Stimulated activated CD4-positive, alpha-beta T cell treated with anti-CD3 and anti-CD28 coated beads, Interleukin-12 subunit alpha, Interleukin-12 subunit beta, amount 100 ng/mL, for 48 hours (primary cell): ENCODE measurements at regions not wholly inside any gene's neighbourhood (a gene's known extent, or its start where the extent isn't known, plus 50 kb on each side); places are given as distances from the start of the nearest gene placed in this dataset.

ENCODE experiments used
- DNase-seq, 3 donors: peaks; one replicate each; pipeline ENCODE4 v3.0.0-alpha.2; 2020; ENCODE audit warnings: low read depth in 2 of 3, low spot score in 1 of 3

DNA sequence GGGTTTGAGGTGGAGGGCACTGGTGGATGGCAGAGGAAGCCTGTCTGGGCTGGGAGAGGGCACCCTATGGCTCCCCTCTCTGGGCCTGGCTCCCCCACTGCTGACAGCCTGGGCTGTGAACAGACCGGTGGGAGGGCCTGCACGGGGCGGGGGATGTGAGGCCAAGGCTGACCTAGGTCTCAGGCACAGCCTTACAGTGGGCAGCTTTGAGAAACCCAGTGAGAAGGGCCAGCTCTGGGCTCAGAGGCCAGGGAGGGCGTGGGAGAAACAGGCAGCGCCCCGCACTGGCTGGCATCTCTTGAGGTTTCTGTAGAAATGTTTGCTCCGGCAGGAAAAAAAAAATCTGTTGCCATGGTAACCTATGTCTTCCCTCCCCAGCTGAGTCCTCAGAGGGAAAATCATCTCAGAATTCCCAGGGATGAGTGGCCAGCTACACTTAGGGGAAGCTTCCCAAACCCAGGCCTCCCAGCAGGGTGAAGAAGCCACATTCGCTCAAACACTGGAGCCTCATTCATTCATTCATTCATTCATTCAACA, 71.7 kb upstream of the TAF1B start:
- DNase-seq = no peak

DNA sequence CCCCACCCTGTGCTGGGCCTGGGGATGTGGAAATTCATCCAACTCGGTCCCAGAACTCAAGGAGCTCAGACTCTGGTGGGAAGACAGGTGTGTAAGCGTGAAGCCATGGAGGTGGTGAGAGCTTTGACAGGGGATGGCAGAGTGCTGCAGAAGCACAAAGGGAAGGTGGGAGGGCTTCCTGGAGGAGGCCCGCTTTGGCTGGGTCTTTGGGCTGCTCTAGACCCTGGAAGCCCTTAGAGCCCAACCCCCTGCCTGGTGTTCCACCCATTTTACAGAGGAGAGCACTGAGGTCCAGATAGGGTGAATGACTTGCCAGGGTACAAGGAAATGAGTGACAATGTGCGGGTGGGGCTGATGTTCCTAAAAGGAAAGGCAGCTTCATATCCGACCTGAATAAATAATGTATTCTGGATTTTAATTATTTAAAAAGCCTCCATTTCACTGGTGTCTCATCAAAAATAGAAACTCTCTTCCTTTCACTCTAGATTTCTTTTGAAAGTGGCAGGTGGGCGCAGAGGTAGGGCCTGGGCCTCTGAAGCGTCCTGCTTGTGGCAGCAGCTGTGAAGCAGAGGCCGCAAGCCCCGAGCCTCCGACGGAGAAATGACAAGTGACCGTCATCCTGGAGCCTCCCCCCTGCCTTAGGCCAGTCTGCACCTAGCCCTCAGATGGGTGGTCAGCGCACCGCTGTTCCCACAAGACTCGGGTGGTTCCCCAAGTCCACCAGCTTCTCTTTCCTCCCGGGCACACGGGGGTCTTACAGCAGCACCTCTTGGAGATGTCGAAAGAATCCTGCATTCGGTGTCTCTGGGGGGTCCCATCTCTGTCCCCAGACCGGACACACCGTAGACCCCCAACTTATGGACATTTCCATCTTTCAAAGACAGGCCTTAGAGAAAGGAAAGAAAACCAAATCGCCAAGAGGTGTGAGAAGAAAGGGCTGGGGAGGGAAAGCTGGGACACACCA, 71.0 kb upstream of the TAF1B start:
- DNase-seq = no peak

GRCh38 chr2:9772999-9773902, 70.0 kb upstream of the TAF1B start:
- DNase-seq = no peak

GRCh38 chr2:9773903-9774239, 69.4 kb upstream of the TAF1B start:
- no peak for DNase-seq

GRCh38 chr2:9774266-9774665, 69.0 kb upstream of the TAF1B start:
- no peak for DNase-seq

DNA sequence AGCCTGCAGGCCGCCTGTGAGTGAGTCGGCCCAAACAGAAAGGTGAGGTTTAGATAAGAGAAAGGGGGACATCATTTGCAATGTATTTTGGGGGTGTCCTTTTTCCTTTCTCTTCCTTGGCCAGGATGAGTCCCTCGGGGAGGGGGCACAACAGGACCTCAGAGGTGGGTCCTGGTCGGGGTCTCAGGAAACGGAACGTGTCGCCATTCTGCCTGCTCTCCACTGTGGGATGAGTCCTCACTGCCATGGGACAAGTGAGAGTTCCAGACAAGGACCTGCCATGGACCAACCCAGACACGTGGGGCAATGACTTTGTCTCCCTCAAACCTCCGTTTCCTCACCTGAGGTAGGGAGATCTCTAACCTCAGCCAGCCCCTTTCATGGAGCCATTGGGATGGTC, 67.9 kb upstream of the TAF1B start:
- no peak for DNase-seq

- DNase-seq = no peak
These were observed 67.1 kb upstream of the TAF1B start for GRCh38 chr2:9775999-9776712.

- no peak for DNase-seq
These were observed 66.2 kb upstream of the TAF1B start for GRCh38 chr2:9777081-9777480.

DNA sequence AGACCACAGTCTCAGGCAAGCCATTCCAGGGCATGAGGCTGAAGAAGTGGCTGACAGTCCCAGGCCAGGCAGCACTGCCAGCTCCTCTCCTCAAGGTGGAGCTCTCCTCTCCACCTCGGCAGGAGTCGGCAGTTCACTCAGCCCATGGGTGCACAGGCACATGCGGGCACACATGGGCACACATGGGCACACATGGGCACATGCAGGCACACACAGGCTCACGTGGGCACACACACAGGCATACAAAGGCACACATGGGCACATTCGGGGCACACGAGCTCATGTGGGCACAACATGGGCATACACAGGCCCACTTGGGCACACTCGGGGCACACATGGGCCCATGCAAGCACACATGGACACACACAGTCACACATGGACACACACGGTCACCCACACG, 65.3 kb upstream of the TAF1B start:
- DNase-seq = no peak

GRCh38 chr2:9778471-9779316, 64.6 kb upstream of the TAF1B start:
- no peak for DNase-seq

GRCh38 chr2:9779596-9780264, 63.5 kb upstream of the TAF1B start:
- peak in 1 of 3 donors; percentile 41 for DNase-seq

DNA sequence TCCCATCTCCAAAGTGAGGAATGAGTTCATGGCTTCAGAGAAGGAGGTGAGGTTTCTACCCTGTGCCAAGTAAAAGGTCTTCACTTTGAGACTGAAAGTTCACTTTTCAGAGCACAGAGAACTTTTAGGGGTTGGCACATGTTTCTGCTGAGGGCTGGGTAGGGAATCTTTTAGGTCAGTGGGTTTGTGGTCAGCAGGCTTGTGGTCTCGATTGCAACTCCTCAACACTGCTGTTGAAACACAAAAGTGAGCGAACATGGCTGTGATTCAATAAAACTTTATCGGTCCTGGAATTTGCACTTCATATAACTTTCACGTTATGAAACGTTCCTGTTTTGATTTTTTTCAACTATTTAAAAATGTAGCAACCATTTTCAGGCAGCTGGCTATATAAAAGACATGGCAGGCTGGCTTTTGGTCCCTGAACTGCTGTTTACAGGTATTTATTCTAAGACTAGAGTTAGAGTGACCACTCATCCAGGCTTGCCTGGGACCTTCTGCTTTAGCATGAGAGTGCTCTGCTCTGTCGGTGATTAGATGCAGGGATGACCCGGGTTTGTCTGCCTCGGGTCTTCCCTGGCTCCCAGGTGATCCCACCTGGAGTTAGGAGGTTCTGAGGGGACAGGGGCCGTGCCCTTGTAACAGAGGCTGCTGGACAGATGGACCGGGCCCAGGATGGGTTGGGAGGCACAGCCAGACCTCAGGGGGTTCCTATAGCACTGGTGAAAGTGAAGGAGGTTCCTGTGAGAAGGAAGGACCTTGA, 62.7 kb upstream of the TAF1B start:
- DNase-seq = peak in 1 of 3 donors; percentile 25

GRCh38 chr2:9781252-9781651, 62.0 kb upstream of the TAF1B start:
- no peak for DNase-seq

DNA sequence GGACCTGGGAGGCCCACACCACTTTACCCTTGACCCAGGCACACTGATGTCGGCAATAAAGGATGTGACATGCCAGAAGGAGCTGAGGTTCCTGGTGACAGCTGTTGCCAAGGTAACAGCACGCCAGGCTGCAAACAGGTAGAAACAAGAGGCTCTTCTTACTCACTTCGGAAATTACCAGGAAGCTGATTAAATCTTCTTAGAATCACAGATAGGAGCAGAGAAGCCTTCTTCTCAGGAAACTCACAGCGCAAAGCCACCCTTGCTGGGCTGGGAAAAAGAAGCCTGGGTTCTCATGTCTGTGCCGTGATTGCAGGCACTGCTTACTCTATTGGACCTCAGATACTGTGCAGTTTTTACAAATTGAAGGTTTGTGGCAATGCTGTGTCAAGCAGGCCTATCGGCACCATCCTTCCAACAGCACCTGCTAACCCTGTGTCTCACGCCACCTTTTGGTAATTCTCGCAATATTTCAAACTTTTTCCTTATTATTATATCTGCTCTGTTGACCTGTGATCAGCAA, 61.0 kb upstream of the TAF1B start:
- DNase-seq = peak; percentile 55 to 66 (median 64)

GRCh38 chr2:9789371-9789770, 53.9 kb upstream of the TAF1B start:
- DNase-seq = no peak

GRCh38 chr2:9790702-9791225, 52.5 kb upstream of the TAF1B start:
- no peak for DNase-seq

- no peak for DNase-seq
These were observed 51.6 kb upstream of the TAF1B start for GRCh38 chr2:9791711-9792110.

DNA sequence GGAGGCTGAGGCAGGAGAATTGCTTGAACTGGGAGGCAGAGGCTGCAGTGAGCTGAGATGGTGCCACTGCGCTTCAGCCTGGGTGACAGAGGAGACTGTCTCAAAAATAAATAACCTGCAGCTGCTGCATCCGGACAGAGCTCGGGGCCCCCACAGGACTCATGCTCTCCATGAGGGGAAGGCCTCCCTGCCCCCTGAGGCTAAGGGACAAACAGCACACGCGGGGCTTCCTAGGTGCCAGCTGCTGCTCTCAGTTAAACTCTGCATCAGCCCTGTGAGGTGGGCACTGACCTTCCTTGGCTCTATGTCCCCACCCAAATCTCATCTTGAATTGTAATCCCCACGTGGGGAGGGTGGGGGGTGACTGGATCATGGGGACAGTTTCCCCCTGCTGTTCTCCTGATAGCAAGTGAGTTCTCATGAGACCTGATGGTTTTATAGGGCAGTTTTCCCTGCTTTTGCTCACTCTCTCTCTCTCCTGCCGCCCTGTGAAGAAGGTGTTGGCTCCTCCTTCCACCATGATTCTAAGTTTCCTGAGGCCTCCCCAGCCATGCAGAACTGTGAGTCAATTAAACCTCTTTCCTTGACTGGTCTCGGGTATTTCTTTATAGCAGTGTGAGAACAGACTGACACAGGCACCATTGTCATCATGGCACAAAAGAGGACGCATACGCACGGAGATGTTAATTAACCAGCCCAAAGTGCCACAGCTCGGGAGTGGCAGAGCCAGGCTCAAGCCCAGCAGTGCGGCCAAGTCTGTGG, 49.9 kb upstream of the TAF1B start:
- no peak for DNase-seq
